ENCODE measurements at regions not wholly inside any gene's neighbourhood (a gene's known extent, or its start where the extent isn't known, plus 50 kb on each side); places are given as distances from the start of the nearest gene placed in this dataset.

DNA sequence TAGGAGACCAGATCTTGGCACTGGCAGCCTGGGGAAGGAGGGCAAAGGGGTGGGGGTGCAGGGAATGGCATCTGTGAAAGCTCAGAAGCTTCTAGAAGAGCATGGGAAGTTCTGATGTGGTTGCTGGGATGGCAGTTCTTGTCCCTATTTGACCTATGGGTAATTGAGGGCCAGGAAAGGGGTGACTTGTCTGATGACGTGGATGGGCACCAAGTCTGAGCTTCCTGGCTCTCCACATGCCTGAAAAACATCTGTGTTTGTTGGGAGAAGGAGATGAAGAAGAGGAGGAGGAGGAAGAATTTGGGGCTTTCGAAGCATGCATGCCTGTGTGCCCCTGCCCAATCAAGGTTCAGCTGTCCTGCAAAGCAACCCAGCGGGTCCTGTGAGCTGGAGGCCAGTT lies 158.8 kb downstream of the SMAD6 start:
- intact Hi-C loops (cut with micrococcal nuclease) = no loop called here
- ChIA-PET POLR2A (no interaction called here), CTCF (interaction anchor here (2.1 kb wide), 1 partner anchor 9 kb away, joined by 10 read pairs; no protein-coding TSS in a partner anchor), RAD21 (ENCODE audit: low non-redundant PET in 1 of 2, low total read pairs in 2 of 2, uncharacterized antibody in 2 of 2, unreplicated experiment in 2 of 2) (no interaction called here)
- H3K9me3 ChIP-seq (ENCODE audit: control insufficient read depth in 1 of 2, insufficient read depth in 1 of 2, low read depth in 1 of 2, low read length in 2 of 2) = no peaks in the 10 kb centered on the region
- no peaks in the 10 kb centered on the region for H3K36me3 ChIP-seq (ENCODE audit: control insufficient read depth in 1 of 2, insufficient read depth in 2 of 2, low read length in 2 of 2)
- H3K9me2 ChIP-seq (ENCODE audit: insufficient read depth) = no peaks in the 10 kb centered on the region
- no peaks in the 10 kb centered on the region for H3K27me3 ChIP-seq (ENCODE audit: insufficient read depth, low read length)
- ATAC-seq (no peak), DNase-seq (ENCODE audit: low read depth, low spot score) (no peak)
- H3K4me2 ChIP-seq (ENCODE audit: low read length) = no peak overlapping the region
- no peak overlapping the region for H3K9ac ChIP-seq (ENCODE audit: low read length)
- BruUV-seq (replicated peaks) = no TSS peak
- H3K4me1 ChIP-seq (ENCODE audit: control insufficient read depth in 1 of 2, insufficient read depth in 2 of 2, low read length in 2 of 2) = peaks cover 0 to 22% of the 10 kb centered on the region in 2 experiments; a peak in 3 of 4 replicates
- TF ChIP-seq SP1 (IDR thresholded peaks at IDR 0.05; ENCODE audit: low read depth) (no peak), ZNF274 (IDR thresholded peaks at IDR 0.05; ENCODE audit: low read depth, low read length) (no peak), ELF1 (IDR thresholded peaks at IDR 0.05; ENCODE audit: borderline replicate concordance, low read depth) (no peak), CEBPB (IDR thresholded peaks at IDR 0.05; ENCODE audit: low read depth) (no peak)
- TF ChIP-seq, protein P1, sequence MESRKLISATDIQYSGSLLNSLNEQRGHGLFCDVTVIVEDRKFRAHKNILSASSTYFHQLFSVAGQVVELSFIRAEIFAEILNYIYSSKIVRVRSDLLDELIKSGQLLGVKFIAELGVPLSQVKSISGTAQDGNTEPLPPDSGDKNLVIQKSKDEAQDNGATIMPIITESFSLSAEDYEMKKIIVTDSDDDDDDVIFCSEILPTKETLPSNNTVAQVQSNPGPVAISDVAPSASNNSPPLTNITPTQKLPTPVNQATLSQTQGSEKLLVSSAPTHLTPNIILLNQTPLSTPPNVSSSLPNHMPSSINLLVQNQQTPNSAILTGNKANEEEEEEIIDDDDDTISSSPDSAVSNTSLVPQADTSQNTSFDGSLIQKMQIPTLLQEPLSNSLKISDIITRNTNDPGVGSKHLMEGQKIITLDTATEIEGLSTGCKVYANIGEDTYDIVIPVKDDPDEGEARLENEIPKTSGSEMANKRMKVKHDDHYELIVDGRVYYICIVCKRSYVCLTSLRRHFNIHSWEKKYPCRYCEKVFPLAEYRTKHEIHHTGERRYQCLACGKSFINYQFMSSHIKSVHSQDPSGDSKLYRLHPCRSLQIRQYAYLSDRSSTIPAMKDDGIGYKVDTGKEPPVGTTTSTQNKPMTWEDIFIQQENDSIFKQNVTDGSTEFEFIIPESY (IDR thresholded peaks at IDR 0.05; ENCODE audit: extremely low read depth, insufficient replicate concordance, low read length) = no peak
- TF ChIP-seq, protein P2, sequence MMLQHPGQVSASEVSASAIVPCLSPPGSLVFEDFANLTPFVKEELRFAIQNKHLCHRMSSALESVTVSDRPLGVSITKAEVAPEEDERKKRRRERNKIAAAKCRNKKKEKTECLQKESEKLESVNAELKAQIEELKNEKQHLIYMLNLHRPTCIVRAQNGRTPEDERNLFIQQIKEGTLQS (IDR thresholded peaks at IDR 0.05) = no peak
- no peak overlapping the region for H3K27ac ChIP-seq (ENCODE audit: low read depth, low read length)
- H3K4me3 ChIP-seq (replicated peaks in 1 of 2; ENCODE audit: low read depth in 1 of 2, low read length in 2 of 2) = no peak overlapping the region
- no peaks in the 10 kb centered on the region for H3K79me2 ChIP-seq (ENCODE audit: insufficient read depth, low read length)
- H2AFZ ChIP-seq (ENCODE audit: low read depth, low read length, poor library complexity, severe bottlenecking) = no peak overlapping the region
- no peaks in the 10 kb centered on the region for H4K20me1 ChIP-seq (ENCODE audit: insufficient read depth)
